ENCODE measurements at regions not wholly inside any gene's neighbourhood (a gene's known extent, or its start where the extent isn't known, plus 50 kb on each side); places are given as distances from the start of the nearest gene placed in this dataset.

- no peak for TF ChIP-seq YY1 (IDR thresholded peaks at IDR 0.05; ENCODE audit: low read depth, low read length)
- no peak for TF ChIP-seq SREBF2 (IDR thresholded peaks at IDR 0.05; ENCODE audit: low read length)
- no peak for TF ChIP-seq POLR2AphosphoS5 (IDR thresholded peaks at IDR 0.05; ENCODE audit: low read length)
- TF ChIP-seq, protein P1, sequence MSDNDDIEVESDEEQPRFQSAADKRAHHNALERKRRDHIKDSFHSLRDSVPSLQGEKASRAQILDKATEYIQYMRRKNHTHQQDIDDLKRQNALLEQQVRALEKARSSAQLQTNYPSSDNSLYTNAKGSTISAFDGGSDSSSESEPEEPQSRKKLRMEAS (IDR thresholded peaks at IDR 0.05; ENCODE audit: low read depth, low read length) = no peak
- TF ChIP-seq CTCF (IDR thresholded peaks at IDR 0.05 in 2 of 3, conservative IDR thresholded peaks at IDR 0.05 in 1 of 3; ENCODE audit: control insufficient read depth in 2 of 3, extremely low read depth in 1 of 3, insufficient read depth in 1 of 3, low read depth in 3 of 3, low read length in 3 of 3) = no peak
- no peak for TF ChIP-seq NR2C2 (IDR thresholded peaks at IDR 0.05; ENCODE audit: borderline replicate concordance, control insufficient read depth, insufficient read length, low read depth)
- no peak for TF ChIP-seq POLR2A (IDR thresholded peaks at IDR 0.05; ENCODE audit: low read depth, low read length)
- TF ChIP-seq RFX5 (IDR thresholded peaks at IDR 0.05; ENCODE audit: low read depth, low read length) = no peak
- TF ChIP-seq HDGF (IDR thresholded peaks at IDR 0.05) = no peak
- no peak for TF ChIP-seq TAF1 (IDR thresholded peaks at IDR 0.05; ENCODE audit: borderline replicate concordance, low read depth, low read length)
Observed at GRCh38 chrX:130560544-130560943, 158.8 kb downstream of the RBMX2 start.
